Stimulated activated memory B cell treated with anti-CD40 and anti-IgM and Interleukin-4, amounts not matched to agents 10 μg/mL and 1 μg/mL and 100 μg/mL, for 72 hours (primary cell): ENCODE measurements at regions not wholly inside any gene's neighbourhood (a gene's known extent, or its start where the extent isn't known, plus 50 kb on each side); places are given as distances from the start of the nearest gene placed in this dataset.
A peak's percentile ranks its signal among the peaks of the same experiment; 100 is the strongest.

ENCODE experiments used
- ATAC-seq: fragments of 150-1000 bp; cut with Tn5 transposase; 2 replicates; pipeline ENCODE4 v1.10.0; 2021
- H3K27ac Mint-ChIP-seq: one replicate; pipeline ENCODE4 v1.8.0; 2022; ENCODE audit warnings: mild to moderate bottlenecking, mixed read lengths
- H3K27me3 Mint-ChIP-seq: one replicate; pipeline ENCODE4 v1.8.0; 2022; ENCODE audit warnings: mixed read lengths
- H3K36me3 Mint-ChIP-seq: one replicate; pipeline ENCODE4 v1.8.0; 2022; ENCODE audit warnings: mixed read lengths
- H3K4me1 Mint-ChIP-seq: one replicate; pipeline ENCODE4 v1.8.0; 2022; ENCODE audit warnings: mixed read lengths
- H3K4me3 Mint-ChIP-seq: one replicate; pipeline ENCODE4 v1.8.0; 2022; ENCODE audit warnings: mild to moderate bottlenecking, moderate library complexity, mixed read lengths
- H3K9me3 Mint-ChIP-seq: one replicate; pipeline ENCODE4 v1.8.0; 2022; ENCODE audit warnings: mixed read lengths

- H3K4me3 Mint-ChIP-seq = no peak overlapping the region
- no peak overlapping the region for H3K27ac Mint-ChIP-seq
- ATAC-seq = no peak
- peaks cover 14% of the 10 kb centered on the region for H3K4me1 Mint-ChIP-seq
- no peaks in the 10 kb centered on the region for H3K36me3 Mint-ChIP-seq
- H3K9me3 Mint-ChIP-seq = no peaks in the 10 kb centered on the region
- no peaks in the 10 kb centered on the region for H3K27me3 Mint-ChIP-seq
These were observed 125.6 kb upstream of the MARCKS start for GRCh38 chr6:113731541-113731940.

GRCh38 chr6:113732384-113732966 lies 124.7 kb upstream of the MARCKS start:
- Mint-ChIP-seq H3K4me3 (no peak overlapping the region), H3K36me3 (no peaks in the 10 kb centered on the region), H3K9me3 (no peaks in the 10 kb centered on the region), H3K27me3 (no peaks in the 10 kb centered on the region), H3K4me1 (peaks cover 14% of the 10 kb centered on the region), H3K27ac (no peak overlapping the region)
- no peak for ATAC-seq

- H3K4me1 Mint-ChIP-seq = peaks cover 14% of the 10 kb centered on the region
- H3K9me3 Mint-ChIP-seq = no peaks in the 10 kb centered on the region
- no peak for ATAC-seq
- H3K4me3 Mint-ChIP-seq = no peak overlapping the region
- no peaks in the 10 kb centered on the region for H3K36me3 Mint-ChIP-seq
- H3K27ac Mint-ChIP-seq = no peak overlapping the region
- no peaks in the 10 kb centered on the region for H3K27me3 Mint-ChIP-seq
These were observed 123.8 kb upstream of the MARCKS start for GRCh38 chr6:113733381-113733780.

GRCh38 chr6:113734982-113735381 lies 122.2 kb upstream of the MARCKS start:
- no peak for ATAC-seq
- H3K27me3 Mint-ChIP-seq = no peaks in the 10 kb centered on the region
- no peaks in the 10 kb centered on the region for H3K9me3 Mint-ChIP-seq
- H3K36me3 Mint-ChIP-seq = no peaks in the 10 kb centered on the region
- no peak overlapping the region for H3K4me3 Mint-ChIP-seq
- H3K4me1 Mint-ChIP-seq = peaks cover 14% of the 10 kb centered on the region
- H3K27ac Mint-ChIP-seq = peak overlapping the region; percentile 1

GRCh38 chr6:113735491-113735890 lies 121.7 kb upstream of the MARCKS start:
- Mint-ChIP-seq H3K36me3 (no peaks in the 10 kb centered on the region), H3K4me3 (no peak overlapping the region), H3K27ac (peak overlapping the region; percentile 1), H3K27me3 (no peaks in the 10 kb centered on the region), H3K4me1 (peaks cover 14% of the 10 kb centered on the region), H3K9me3 (no peaks in the 10 kb centered on the region)
- ATAC-seq = no peak

GRCh38 chr6:113736978-113737377 lies 120.2 kb upstream of the MARCKS start:
- Mint-ChIP-seq H3K27me3 (no peaks in the 10 kb centered on the region), H3K36me3 (no peaks in the 10 kb centered on the region), H3K4me3 (no peak overlapping the region), H3K4me1 (peaks cover 14% of the 10 kb centered on the region), H3K9me3 (no peaks in the 10 kb centered on the region), H3K27ac (no peak overlapping the region)
- no peak for ATAC-seq

- H3K9me3 Mint-ChIP-seq = no peaks in the 10 kb centered on the region
- H3K27me3 Mint-ChIP-seq = no peaks in the 10 kb centered on the region
- peak overlapping the region; percentile 20 for H3K27ac Mint-ChIP-seq
- no peak overlapping the region for H3K4me3 Mint-ChIP-seq
- H3K4me1 Mint-ChIP-seq = peaks cover 14% of the 10 kb centered on the region
- no peaks in the 10 kb centered on the region for H3K36me3 Mint-ChIP-seq
- no peak for ATAC-seq
These were observed 118.0 kb upstream of the MARCKS start for GRCh38 chr6:113739041-113739655.

GRCh38 chr6:113741651-113742050 lies 115.5 kb upstream of the MARCKS start:
- no peak for ATAC-seq
- Mint-ChIP-seq H3K4me3 (no peak overlapping the region), H3K36me3 (no peaks in the 10 kb centered on the region), H3K4me1 (no peaks in the 10 kb centered on the region), H3K9me3 (no peaks in the 10 kb centered on the region), H3K27me3 (no peaks in the 10 kb centered on the region), H3K27ac (no peak overlapping the region)

GRCh38 chr6:113742342-113742741 lies 114.8 kb upstream of the MARCKS start:
- H3K9me3 Mint-ChIP-seq = no peaks in the 10 kb centered on the region
- H3K27ac Mint-ChIP-seq = no peak overlapping the region
- H3K36me3 Mint-ChIP-seq = no peaks in the 10 kb centered on the region
- ATAC-seq = no peak
- H3K27me3 Mint-ChIP-seq = no peaks in the 10 kb centered on the region
- H3K4me1 Mint-ChIP-seq = no peaks in the 10 kb centered on the region
- H3K4me3 Mint-ChIP-seq = no peak overlapping the region

GRCh38 chr6:113744861-113745260 lies 112.3 kb upstream of the MARCKS start:
- no peak overlapping the region for H3K4me3 Mint-ChIP-seq
- no peaks in the 10 kb centered on the region for H3K9me3 Mint-ChIP-seq
- no peak overlapping the region for H3K27ac Mint-ChIP-seq
- no peaks in the 10 kb centered on the region for H3K27me3 Mint-ChIP-seq
- peaks cover 8% of the 10 kb centered on the region for H3K4me1 Mint-ChIP-seq
- ATAC-seq = no peak
- H3K36me3 Mint-ChIP-seq = no peaks in the 10 kb centered on the region

GRCh38 chr6:113750151-113750855 lies 106.8 kb upstream of the MARCKS start:
- peak overlapping the region; percentile 53 for H3K27ac Mint-ChIP-seq
- no peaks in the 10 kb centered on the region for H3K9me3 Mint-ChIP-seq
- H3K4me3 Mint-ChIP-seq = no peak overlapping the region
- H3K36me3 Mint-ChIP-seq = no peaks in the 10 kb centered on the region
- no peaks in the 10 kb centered on the region for H3K27me3 Mint-ChIP-seq
- ATAC-seq = peak; percentile 64
- H3K4me1 Mint-ChIP-seq = peaks cover 45% of the 10 kb centered on the region

GRCh38 chr6:113754291-113754690 lies 102.9 kb upstream of the MARCKS start:
- no peak for ATAC-seq
- H3K27ac Mint-ChIP-seq = peak overlapping the region; percentile 95
- no peak overlapping the region for H3K4me3 Mint-ChIP-seq
- no peaks in the 10 kb centered on the region for H3K36me3 Mint-ChIP-seq
- no peaks in the 10 kb centered on the region for H3K27me3 Mint-ChIP-seq
- peaks cover 5% of the 10 kb centered on the region for H3K9me3 Mint-ChIP-seq
- peaks cover 74% of the 10 kb centered on the region for H3K4me1 Mint-ChIP-seq

- peak overlapping the region; percentile 57 for H3K4me3 Mint-ChIP-seq
- peak; percentile 92 for ATAC-seq
- no peaks in the 10 kb centered on the region for H3K27me3 Mint-ChIP-seq
- no peaks in the 10 kb centered on the region for H3K36me3 Mint-ChIP-seq
- H3K9me3 Mint-ChIP-seq = peaks cover 5% of the 10 kb centered on the region
- H3K27ac Mint-ChIP-seq = peak overlapping the region; percentile 95
- H3K4me1 Mint-ChIP-seq = peaks cover 66% of the 10 kb centered on the region
These were observed 101.5 kb upstream of the MARCKS start for GRCh38 chr6:113755449-113756289.

GRCh38 chr6:113756290-113756665 lies 100.9 kb upstream of the MARCKS start:
- H3K27ac Mint-ChIP-seq = peak overlapping the region; percentile 95
- no peaks in the 10 kb centered on the region for H3K27me3 Mint-ChIP-seq
- H3K9me3 Mint-ChIP-seq = peaks cover 5% of the 10 kb centered on the region
- H3K4me1 Mint-ChIP-seq = peaks cover 68% of the 10 kb centered on the region
- ATAC-seq = no peak
- no peaks in the 10 kb centered on the region for H3K36me3 Mint-ChIP-seq
- peak overlapping the region; percentile 57 for H3K4me3 Mint-ChIP-seq

GRCh38 chr6:113758214-113758613 lies 98.9 kb upstream of the MARCKS start:
- H3K36me3 Mint-ChIP-seq = no peaks in the 10 kb centered on the region

More at GRCh38 chr6:113758214-113758613, 98.9 kb upstream of the MARCKS start:
- ATAC-seq = no peak
- peaks cover 77% of the 10 kb centered on the region for H3K4me1 Mint-ChIP-seq
- H3K27ac Mint-ChIP-seq = peak overlapping the region; percentile 60
- H3K4me3 Mint-ChIP-seq = no peak overlapping the region
- H3K9me3 Mint-ChIP-seq = peaks cover 5% of the 10 kb centered on the region
- no peaks in the 10 kb centered on the region for H3K27me3 Mint-ChIP-seq
